ENCODE measurements at regions not wholly inside any gene's neighbourhood (a gene's known extent, or its start where the extent isn't known, plus 50 kb on each side); places are given as distances from the start of the nearest gene placed in this dataset.
"Not testable (repeated sequence)": the region's sequence is repeated elsewhere in the genome, so short reads cannot be mapped to it uniquely, and the experiment has no call there.

- no CpG with 5 or more reads among the region's 2 CpGs for WGBS (ENCODE audit: insufficient coverage, insufficient read length)
- H3K27me3 ChIP-seq (ENCODE audit: control insufficient read depth, insufficient read depth, low read length): no peaks in the 10 kb centered on the region
- no peaks in the 10 kb centered on the region for H3K4me1 ChIP-seq (ENCODE audit: control insufficient read depth, insufficient read depth, low read length)
- no peak overlapping the region for H3K4me3 ChIP-seq (ENCODE audit: low read length)
- H3K27ac ChIP-seq (ENCODE audit: low read length): no peak overlapping the region
- no peak for DNase-seq (ENCODE audit: low read depth, low spot score)
- H3K9me3 ChIP-seq (ENCODE audit: control insufficient read depth, insufficient read depth, low read length): no peaks in the 10 kb centered on the region; the same call in 1 of the 2 replicates
- H3K36me3 ChIP-seq (ENCODE audit: control insufficient read depth, insufficient read depth, low read length): no peaks in the 10 kb centered on the region
Measured at GRCh38 chr5:158039911-158040347, 181.0 kb upstream of the CLINT1 start.

GRCh38 chr5:158039441-158039840 lies 180.5 kb upstream of the CLINT1 start:
- no peak overlapping the region for H3K4me3 ChIP-seq (ENCODE audit: low read length)
- no peak for DNase-seq (ENCODE audit: low read depth, low spot score)
- no peaks in the 10 kb centered on the region for H3K27me3 ChIP-seq (ENCODE audit: control insufficient read depth, insufficient read depth, low read length)
- H3K9me3 ChIP-seq (ENCODE audit: control insufficient read depth, insufficient read depth, low read length): peaks cover under 1% of the 10 kb centered on the region
- no CpG with 5 or more reads among the region's 1 CpG for WGBS (ENCODE audit: insufficient coverage, insufficient read length)
- H3K27ac ChIP-seq (ENCODE audit: low read length): no peak overlapping the region
- no peaks in the 10 kb centered on the region for H3K4me1 ChIP-seq (ENCODE audit: control insufficient read depth, insufficient read depth, low read length)
- H3K36me3 ChIP-seq (ENCODE audit: control insufficient read depth, insufficient read depth, low read length): no peaks in the 10 kb centered on the region

DNA sequence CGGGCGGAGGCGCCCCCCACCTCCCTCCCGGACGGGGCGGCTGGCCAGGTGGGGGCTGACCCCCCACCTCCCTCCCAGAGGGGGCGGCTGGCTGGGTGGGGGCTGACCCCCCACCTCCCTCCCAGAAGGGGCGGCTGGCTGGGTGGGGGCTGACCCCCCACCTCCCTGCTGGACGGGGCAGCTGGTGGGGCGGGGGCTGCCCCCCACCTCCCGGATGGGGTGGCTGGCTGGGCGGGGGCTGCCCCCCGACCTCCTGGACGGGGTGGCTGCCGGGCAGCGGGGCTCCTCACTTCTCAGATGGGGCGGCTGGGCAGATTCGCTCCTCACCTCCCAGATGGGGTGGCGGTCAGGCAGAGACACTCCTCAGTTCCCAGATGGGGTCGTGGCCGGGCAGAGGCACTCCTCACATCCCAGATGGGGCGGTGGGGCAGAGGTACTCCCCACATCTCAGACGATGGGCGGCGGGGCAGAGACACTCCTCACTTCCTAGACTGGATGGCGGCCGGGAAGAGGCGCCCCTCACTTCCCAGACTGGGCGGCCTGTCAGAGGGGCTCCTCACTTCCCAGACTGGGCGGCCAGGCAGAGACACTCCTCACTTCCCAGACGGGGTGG lies 178.1 kb upstream of the CLINT1 start:
- not testable (repeated sequence) for H3K27me3 ChIP-seq (ENCODE audit: control insufficient read depth, insufficient read depth, low read length); H3K4me3 ChIP-seq (ENCODE audit: low read length); DNase-seq (ENCODE audit: low read depth, low spot score); H3K4me1 ChIP-seq (ENCODE audit: control insufficient read depth, insufficient read depth, low read length); H3K9me3 ChIP-seq (ENCODE audit: control insufficient read depth, insufficient read depth, low read length); H3K36me3 ChIP-seq (ENCODE audit: control insufficient read depth, insufficient read depth, low read length); H3K27ac ChIP-seq (ENCODE audit: low read length)
- no CpG with 5 or more reads among the region's 31 CpGs for WGBS (ENCODE audit: insufficient coverage, insufficient read length)

DNA sequence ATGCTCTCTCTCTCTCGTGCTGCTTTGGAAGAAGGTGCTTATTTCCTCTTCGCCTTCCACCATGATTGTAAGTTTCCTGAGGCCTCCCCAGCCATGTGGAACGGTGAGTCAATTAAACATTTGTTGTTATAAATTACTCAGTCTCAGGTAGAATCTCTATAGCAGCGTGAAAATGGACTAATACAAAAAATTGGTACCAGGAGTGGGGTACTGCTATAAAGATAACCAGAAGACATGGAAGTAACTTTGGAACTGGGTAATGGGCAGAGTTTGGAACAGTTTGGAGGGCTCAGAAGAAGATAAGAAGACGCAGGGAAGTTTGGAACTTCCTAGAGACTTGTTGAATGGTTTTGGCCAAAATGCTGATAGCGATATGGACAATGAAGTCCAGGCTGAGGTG lies 175.6 kb upstream of the CLINT1 start:
- not testable (repeated sequence) for H3K27ac ChIP-seq (ENCODE audit: low read length); H3K4me1 ChIP-seq (ENCODE audit: control insufficient read depth, insufficient read depth, low read length); H3K4me3 ChIP-seq (ENCODE audit: low read length); DNase-seq (ENCODE audit: low read depth, low spot score); H3K27me3 ChIP-seq (ENCODE audit: control insufficient read depth, insufficient read depth, low read length); H3K9me3 ChIP-seq (ENCODE audit: control insufficient read depth, insufficient read depth, low read length); H3K36me3 ChIP-seq (ENCODE audit: control insufficient read depth, insufficient read depth, low read length)
- WGBS (ENCODE audit: insufficient coverage, insufficient read length): no CpG with 5 or more reads among the region's 6 CpGs

DNA sequence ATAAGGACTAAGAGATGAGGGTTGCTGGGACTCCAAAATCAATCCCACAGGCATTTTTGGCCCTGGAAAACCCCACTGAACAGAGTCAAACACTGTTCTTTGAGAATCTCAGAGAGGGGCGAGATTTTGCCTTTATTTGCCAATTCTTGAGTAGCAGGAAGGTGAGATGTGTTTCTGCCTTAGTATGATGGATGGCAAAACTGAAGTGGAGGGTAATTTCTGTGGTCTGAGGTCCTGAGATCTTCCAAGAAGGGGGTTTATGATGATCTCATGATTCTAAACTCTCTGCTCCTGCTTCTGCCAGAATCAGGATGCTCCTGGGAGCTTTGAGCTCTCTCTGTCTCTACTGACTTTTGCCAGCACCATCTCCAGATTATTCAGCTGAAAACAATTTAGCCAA lies 174.8 kb upstream of the CLINT1 start:
- no peaks in the 10 kb centered on the region for H3K4me1 ChIP-seq (ENCODE audit: control insufficient read depth, insufficient read depth, low read length)
- no peak for DNase-seq (ENCODE audit: low read depth, low spot score)
- no peaks in the 10 kb centered on the region for H3K36me3 ChIP-seq (ENCODE audit: control insufficient read depth, insufficient read depth, low read length)
- no peak overlapping the region for H3K27ac ChIP-seq (ENCODE audit: low read length)
- no peak overlapping the region for H3K4me3 ChIP-seq (ENCODE audit: low read length)
- no peaks in the 10 kb centered on the region for H3K27me3 ChIP-seq (ENCODE audit: control insufficient read depth, insufficient read depth, low read length)
- WGBS (ENCODE audit: insufficient coverage, insufficient read length): no CpG with 5 or more reads among the region's 1 CpG
- peaks cover 1% of the 10 kb centered on the region for H3K9me3 ChIP-seq (ENCODE audit: control insufficient read depth, insufficient read depth, low read length)

DNA sequence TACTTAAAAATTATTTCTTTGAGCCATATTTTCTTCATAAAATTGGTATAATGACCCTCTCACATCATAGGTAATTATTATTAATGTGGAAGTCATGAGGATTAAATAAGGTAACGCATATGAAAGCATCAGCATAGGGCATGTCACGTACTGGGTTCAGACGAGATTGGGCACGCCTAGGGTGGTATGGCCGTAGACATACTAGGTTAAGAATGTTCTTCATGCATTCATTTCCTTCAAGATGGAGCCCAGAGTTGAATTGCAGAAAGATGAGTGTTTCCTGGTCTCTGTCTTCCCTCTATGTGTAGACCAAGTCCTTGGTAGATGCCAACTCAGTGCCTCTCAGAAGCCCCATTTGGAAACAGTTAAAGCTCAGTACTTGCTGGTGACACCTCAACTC lies 174.1 kb upstream of the CLINT1 start:
- DNase-seq (ENCODE audit: low read depth, low spot score): no peak
- Histone ChIP-seq H3K9me3 (ENCODE audit: control insufficient read depth, insufficient read depth, low read length) (peaks cover 1% of the 10 kb centered on the region), H3K27ac (ENCODE audit: low read length) (no peak overlapping the region), H3K4me3 (ENCODE audit: low read length) (no peak overlapping the region), H3K36me3 (ENCODE audit: control insufficient read depth, insufficient read depth, low read length) (no peaks in the 10 kb centered on the region), H3K27me3 (ENCODE audit: control insufficient read depth, insufficient read depth, low read length) (no peaks in the 10 kb centered on the region), H3K4me1 (ENCODE audit: control insufficient read depth, insufficient read depth, low read length) (no peaks in the 10 kb centered on the region)
- no CpG with 5 or more reads among the region's 5 CpGs for WGBS (ENCODE audit: insufficient coverage, insufficient read length)

GRCh38 chr5:158032246-158032645 lies 173.3 kb upstream of the CLINT1 start:
- Histone ChIP-seq H3K36me3 (ENCODE audit: control insufficient read depth, insufficient read depth, low read length) (no peaks in the 10 kb centered on the region), H3K9me3 (ENCODE audit: control insufficient read depth, insufficient read depth, low read length) (peaks cover 1% of the 10 kb centered on the region), H3K4me3 (ENCODE audit: low read length) (no peak overlapping the region), H3K4me1 (ENCODE audit: control insufficient read depth, insufficient read depth, low read length) (no peaks in the 10 kb centered on the region), H3K27ac (ENCODE audit: low read length) (no peak overlapping the region), H3K27me3 (ENCODE audit: control insufficient read depth, insufficient read depth, low read length) (no peaks in the 10 kb centered on the region)
- no peak for DNase-seq (ENCODE audit: low read depth, low spot score)
- no CpG with 5 or more reads among the region's 1 CpG for WGBS (ENCODE audit: insufficient coverage, insufficient read length)

- H3K4me3 ChIP-seq (ENCODE audit: low read length): no peak overlapping the region
- no CpG with 5 or more reads among the region's 5 CpGs for WGBS (ENCODE audit: insufficient coverage, insufficient read length)
Measured at GRCh38 chr5:158027806-158028775, 169.1 kb upstream of the CLINT1 start.

DNA sequence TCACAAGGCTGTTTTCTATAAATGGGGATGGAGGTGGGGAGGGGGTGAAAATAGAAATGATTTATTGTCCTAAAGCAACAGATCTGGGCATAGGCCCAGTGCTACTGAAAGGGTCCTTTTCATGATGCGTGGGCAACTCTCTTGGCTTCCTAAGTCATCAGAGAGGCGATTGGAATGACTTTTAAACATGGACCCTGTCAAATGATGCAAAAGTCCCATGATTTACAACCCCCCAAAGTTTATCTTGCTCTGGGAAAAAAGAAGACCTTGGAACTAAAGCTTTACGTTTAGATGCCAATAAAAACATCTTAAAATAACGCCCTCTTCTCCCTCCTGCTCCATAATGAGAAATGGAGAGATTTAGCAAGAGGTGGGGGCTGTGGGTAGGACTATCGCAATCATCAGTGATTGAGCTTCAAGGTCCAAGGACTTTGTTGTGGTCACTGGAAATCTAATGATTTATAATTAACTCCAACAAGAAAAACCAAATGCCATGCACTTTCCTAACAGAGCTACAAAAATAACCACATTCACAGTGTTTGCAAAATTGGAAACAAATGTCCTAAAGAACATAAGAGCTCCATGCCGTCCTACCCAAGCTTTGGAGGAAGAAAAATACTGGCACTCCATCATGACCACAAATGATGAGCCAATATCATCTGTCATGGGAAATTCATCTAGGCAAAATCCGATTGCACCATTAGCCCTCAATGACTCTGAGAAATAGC lies 167.5 kb upstream of the CLINT1 start:
- H3K4me1 ChIP-seq (ENCODE audit: control insufficient read depth, insufficient read depth, low read length): no peaks in the 10 kb centered on the region
- no peak for DNase-seq (ENCODE audit: low read depth, low spot score)
- no CpG with 5 or more reads among the region's 7 CpGs for WGBS (ENCODE audit: insufficient coverage, insufficient read length)

More at GRCh38 chr5:158027806-158028775, 169.1 kb upstream of the CLINT1 start:
- Histone ChIP-seq H3K4me1 (ENCODE audit: control insufficient read depth, insufficient read depth, low read length) (no peaks in the 10 kb centered on the region), H3K9me3 (ENCODE audit: control insufficient read depth, insufficient read depth, low read length) (no peaks in the 10 kb centered on the region), H3K27me3 (ENCODE audit: control insufficient read depth, insufficient read depth, low read length) (no peaks in the 10 kb centered on the region), H3K27ac (ENCODE audit: low read length) (no peak overlapping the region), H3K36me3 (ENCODE audit: control insufficient read depth, insufficient read depth, low read length) (no peaks in the 10 kb centered on the region)
- DNase-seq (ENCODE audit: low read depth, low spot score): no peak

GRCh38 chr5:158023266-158023665 lies 164.3 kb upstream of the CLINT1 start:
- H3K9me3 ChIP-seq (ENCODE audit: control insufficient read depth, insufficient read depth, low read length): no peaks in the 10 kb centered on the region
- H3K4me1 ChIP-seq (ENCODE audit: control insufficient read depth, insufficient read depth, low read length): no peaks in the 10 kb centered on the region
- H3K27me3 ChIP-seq (ENCODE audit: control insufficient read depth, insufficient read depth, low read length): no peaks in the 10 kb centered on the region
- H3K27ac ChIP-seq (ENCODE audit: low read length): no peak overlapping the region
- no peaks in the 10 kb centered on the region for H3K36me3 ChIP-seq (ENCODE audit: control insufficient read depth, insufficient read depth, low read length)
- no peak for DNase-seq (ENCODE audit: low read depth, low spot score)
- no CpG with 5 or more reads among the region's 7 CpGs for WGBS (ENCODE audit: insufficient coverage, insufficient read length)
- no peak overlapping the region for H3K4me3 ChIP-seq (ENCODE audit: low read length)

More for the DNA sequence above, 167.5 kb upstream of the CLINT1 start:
- no peaks in the 10 kb centered on the region for H3K36me3 ChIP-seq (ENCODE audit: control insufficient read depth, insufficient read depth, low read length)
- H3K4me3 ChIP-seq (ENCODE audit: low read length): no peak overlapping the region
- no peak overlapping the region for H3K27ac ChIP-seq (ENCODE audit: low read length)
- H3K27me3 ChIP-seq (ENCODE audit: control insufficient read depth, insufficient read depth, low read length): no peaks in the 10 kb centered on the region
- no peaks in the 10 kb centered on the region for H3K9me3 ChIP-seq (ENCODE audit: control insufficient read depth, insufficient read depth, low read length)

Data from iPS DF 6.9 (cell line).